NCI-H1694 (cell line): ENCODE measurements at regions not wholly inside any gene's neighbourhood (a gene's known extent, or its start where the extent isn't known, plus 50 kb on each side); places are given as distances from the start of the nearest gene placed in this dataset.
A peak's percentile ranks its signal among the peaks of the same experiment; 100 is the strongest.
"Not testable (repeated sequence)": the region's sequence is repeated elsewhere in the genome, so short reads cannot be mapped to it uniquely, and the experiment has no call there.

Source experiments
- DNase-seq: peaks from one replicate; lab custom pipeline; 2025; lab: John Stamatoyannopoulos, UW

- no peak for DNase-seq
Observed at GRCh38 chr12:59147791-59148190, 227.5 kb upstream of the LRIG3 start.

- DNase-seq = no peak
Observed at GRCh38 chr12:59142183-59142790, 222.0 kb upstream of the LRIG3 start.

- DNase-seq = no peak
Observed at GRCh38 chr12:59134750-59135149, 214.4 kb upstream of the LRIG3 start.

GRCh38 chr12:59131462-59131861, 211.2 kb upstream of the LRIG3 start:
- no peak for DNase-seq

- no peak for DNase-seq
Observed at GRCh38 chr12:59122784-59123183, 202.5 kb upstream of the LRIG3 start.

- no peak for DNase-seq
Observed at GRCh38 chr12:59121451-59121850, 201.1 kb upstream of the LRIG3 start.

- DNase-seq = no peak
Observed at GRCh38 chr12:59119676-59120075, 199.4 kb upstream of the LRIG3 start.

- DNase-seq = no peak
Observed at GRCh38 chr12:59118356-59118755, 198.1 kb upstream of the LRIG3 start.

GRCh38 chr12:59115995-59116394, 195.7 kb upstream of the LRIG3 start:
- no peak for DNase-seq

- DNase-seq = no peak
Observed at GRCh38 chr12:59115526-59115925, 195.2 kb upstream of the LRIG3 start.

- DNase-seq = peak; percentile 76
Observed at GRCh38 chr12:59113831-59114615, 193.7 kb upstream of the LRIG3 start.

- no peak for DNase-seq
Observed at GRCh38 chr12:59111851-59112250, 191.5 kb upstream of the LRIG3 start.

GRCh38 chr12:59108516-59108915, 188.2 kb upstream of the LRIG3 start:
- not testable (repeated sequence) for DNase-seq

GRCh38 chr12:59100585-59100984, 180.3 kb upstream of the LRIG3 start:
- DNase-seq = no peak

- DNase-seq = no peak
Observed at GRCh38 chr12:59097876-59098275, 177.6 kb upstream of the LRIG3 start.

- no peak for DNase-seq
Observed at GRCh38 chr12:59096246-59096645, 175.9 kb upstream of the LRIG3 start.

GRCh38 chr12:59093073-59093772, 172.9 kb upstream of the LRIG3 start:
- no peak for DNase-seq

- no peak for DNase-seq
Observed at GRCh38 chr12:59088673-59089072, 168.4 kb upstream of the LRIG3 start.

GRCh38 chr12:59087691-59088090, 167.4 kb upstream of the LRIG3 start:
- DNase-seq = no peak

- DNase-seq = no peak
Observed at GRCh38 chr12:59087077-59087673, 166.9 kb upstream of the LRIG3 start.

GRCh38 chr12:59086126-59086525, 165.8 kb upstream of the LRIG3 start:
- DNase-seq = no peak

- DNase-seq = no peak
Observed at GRCh38 chr12:59085690-59086089, 165.4 kb upstream of the LRIG3 start.
